ENCODE measurements at regions not wholly inside any gene's neighbourhood (a gene's known extent, or its start where the extent isn't known, plus 50 kb on each side); places are given as distances from the start of the nearest gene placed in this dataset.

GRCh38 chr3:71916747-71917369, 131.9 kb upstream of the PROK2 start:
- no peak for TF ChIP-seq CTCF (IDR thresholded peaks at IDR 0.05; ENCODE audit: insufficient read depth, low read length, poor library complexity, severe bottlenecking)
- no peak for DNase-seq (ENCODE audit: extremely low read depth, insufficient read length)

GRCh38 chr3:71912839-71913495, 128.0 kb upstream of the PROK2 start:
- Histone ChIP-seq H3K36me3 (ENCODE audit: control insufficient read depth, insufficient read depth, low read length) (no peaks in the 10 kb centered on the region), H3K4me3 (replicated peaks; ENCODE audit: low read depth, low read length) (no peak overlapping the region), H3K27me3 (replicated peaks; ENCODE audit: control insufficient read depth, insufficient read depth, low read length) (no peaks in the 10 kb centered on the region; the same call in 1 of the 2 replicates)
- no peak for TF ChIP-seq CTCF (IDR thresholded peaks at IDR 0.05; ENCODE audit: insufficient read depth, low read length, poor library complexity, severe bottlenecking)
- DNase-seq (ENCODE audit: extremely low read depth, insufficient read length): no peak

More at GRCh38 chr3:71916747-71917369, 131.9 kb upstream of the PROK2 start:
- Histone ChIP-seq H3K36me3 (ENCODE audit: control insufficient read depth, insufficient read depth, low read length) (no peaks in the 10 kb centered on the region), H3K27me3 (replicated peaks; ENCODE audit: control insufficient read depth, insufficient read depth, low read length) (no peaks in the 10 kb centered on the region), H3K4me3 (replicated peaks; ENCODE audit: low read depth, low read length) (no peak overlapping the region)

- TF ChIP-seq CTCF (IDR thresholded peaks at IDR 0.05; ENCODE audit: insufficient read depth, low read length, poor library complexity, severe bottlenecking): no peak
- Histone ChIP-seq H3K36me3 (ENCODE audit: control insufficient read depth, insufficient read depth, low read length) (no peaks in the 10 kb centered on the region), H3K4me3 (replicated peaks; ENCODE audit: low read depth, low read length) (no peak overlapping the region), H3K27me3 (replicated peaks; ENCODE audit: control insufficient read depth, insufficient read depth, low read length) (no peaks in the 10 kb centered on the region; the same call in 1 of the 2 replicates)
- no peak for DNase-seq (ENCODE audit: extremely low read depth, insufficient read length)
These were observed 125.2 kb upstream of the PROK2 start for GRCh38 chr3:71910108-71910507.

GRCh38 chr3:71907996-71908395, 123.0 kb upstream of the PROK2 start:
- H3K27me3 ChIP-seq (replicated peaks; ENCODE audit: control insufficient read depth, insufficient read depth, low read length): no peaks in the 10 kb centered on the region; the same call in 1 of the 2 replicates
- no peak for TF ChIP-seq CTCF (IDR thresholded peaks at IDR 0.05; ENCODE audit: insufficient read depth, low read length, poor library complexity, severe bottlenecking)
- DNase-seq (ENCODE audit: extremely low read depth, insufficient read length): no peak
- H3K36me3 ChIP-seq (ENCODE audit: control insufficient read depth, insufficient read depth, low read length): no peaks in the 10 kb centered on the region
- H3K4me3 ChIP-seq (replicated peaks; ENCODE audit: low read depth, low read length): no peak overlapping the region

- no peaks in the 10 kb centered on the region for H3K36me3 ChIP-seq (ENCODE audit: control insufficient read depth, insufficient read depth, low read length)
These were observed 122.0 kb upstream of the PROK2 start for GRCh38 chr3:71906976-71907375.

More at GRCh38 chr3:71906976-71907375, 122.0 kb upstream of the PROK2 start:
- no peaks in the 10 kb centered on the region; the same call in 1 of the 2 replicates for H3K27me3 ChIP-seq (replicated peaks; ENCODE audit: control insufficient read depth, insufficient read depth, low read length)
- no peak overlapping the region for H3K4me3 ChIP-seq (replicated peaks; ENCODE audit: low read depth, low read length)
- no peak for TF ChIP-seq CTCF (IDR thresholded peaks at IDR 0.05; ENCODE audit: insufficient read depth, low read length, poor library complexity, severe bottlenecking)
- no peak for DNase-seq (ENCODE audit: extremely low read depth, insufficient read length)
